A673 (cell line): ENCODE measurements at regions not wholly inside any gene's neighbourhood (a gene's known extent, or its start where the extent isn't known, plus 50 kb on each side); places are given as distances from the start of the nearest gene placed in this dataset.

Experiments used
- BruUV-seq: library from RNA; stranded (reverse); fragments of 400-500 nt; replicated peaks from 2 replicates; lab custom pipeline; 2021; lab: Mats Ljungman, UMichigan
- CTCF ChIA-PET: fragments of 300-600 bp; sonication (Branson Sonifier 250); formaldehyde crosslinking; loops from one replicate; lab custom pipeline; 2022; ENCODE audit warnings: antibody characterized with exemption; lab: Charles Lee
- POLR2A ChIA-PET: fragments of 300-600 bp; sonication (Branson Sonifier 250); formaldehyde crosslinking; loops from one replicate; lab custom pipeline; 2022; ENCODE audit warnings: antibody characterized with exemption; ENCODE audit not compliant: low non-redundant PET; lab: Charles Lee
- DNase-seq: peaks from one replicate; pipeline ENCODE4 v3.0.0-alpha.2; 2015; ENCODE audit warnings: low spot score
- H3K27ac ChIP-seq: fragments of 200-600 bp; sonication (generic); 2 replicates; pipeline ENCODE4 v1.5.1; 2016; ENCODE audit warnings: mixed run types, low read depth, mild to moderate bottlenecking, mixed read lengths, antibody characterized with exemption, low read length; ENCODE audit not compliant: poor library complexity, severe bottlenecking
- H3K27me3 ChIP-seq: fragments of 200-600 bp; sonication (generic); replicated peaks from 2 replicates; pipeline ENCODE4 v1.6.1; 2017; ENCODE audit warnings: mixed run types, low read depth, mild to moderate bottlenecking, mixed read lengths, antibody characterized with exemption, low read length; ENCODE audit not compliant: insufficient read depth, poor library complexity
- H3K36me3 ChIP-seq: fragments of 200-600 bp; sonication (generic); 2 replicates; pipeline ENCODE4 v1.6.1; 2016; ENCODE audit warnings: mixed run types, mild to moderate bottlenecking, mixed read lengths, antibody characterized with exemption, low read length; ENCODE audit not compliant: insufficient read depth, poor library complexity, severe bottlenecking
- H3K4me1 ChIP-seq: fragments of 200-600 bp; sonication (generic); 2 replicates; pipeline ENCODE4 v1.6.1; 2017; ENCODE audit warnings: mixed run types, mild to moderate bottlenecking, mixed read lengths, antibody characterized with exemption, low read length; ENCODE audit not compliant: insufficient read depth, poor library complexity, severe bottlenecking
- H3K4me3 ChIP-seq: fragments of 200-600 bp; sonication (generic); 2 replicates; pipeline ENCODE4 v1.5.1; 2016; ENCODE audit warnings: low read depth, mixed run types, mild to moderate bottlenecking, mixed read lengths, low read length; ENCODE audit not compliant: poor library complexity, severe bottlenecking
- H3K9me3 ChIP-seq: fragments of 200-600 bp; sonication (generic); 2 replicates; pipeline ENCODE4 v1.6.1; 2016; ENCODE audit warnings: mixed run types, low read depth, mild to moderate bottlenecking, mixed read lengths, antibody characterized with exemption, low read length; ENCODE audit not compliant: poor library complexity, severe bottlenecking
- CTCF ChIP-seq: fragments of 300-800, 200-600 bp; sonication (generic); conservative IDR thresholded peaks from 2 replicates; pipeline ENCODE4 v1.5.1; 2017; ENCODE audit warnings: low read depth, mild to moderate bottlenecking, antibody characterized with exemption, low read length, moderate library complexity, mixed read lengths
- EZH2 ChIP-seq: fragments of 200-600 bp; sonication (generic); IDR thresholded peaks from 2 replicates; pipeline ENCODE4 v1.6.1; 2017; ENCODE audit warnings: borderline replicate concordance, low read depth, mild to moderate bottlenecking, mixed read lengths, antibody characterized with exemption, low read length; ENCODE audit not compliant: poor library complexity, severe bottlenecking
- intact Hi-C: fragments of 100-400 bp; cut with micrococcal nuclease; formaldehyde crosslinking; loops from one replicate; pipeline ENCODE4 v1.10.0; 2022; ENCODE audit not compliant: unreplicated experiment

- ChIA-PET POLR2A (no interaction called here), CTCF (no interaction called here)
- Histone ChIP-seq H3K27me3 (no peaks in the 10 kb centered on the region), H3K9me3 (no peaks in the 10 kb centered on the region), H3K4me3 (no peak overlapping the region), H3K4me1 (no peaks in the 10 kb centered on the region), H3K36me3 (no peaks in the 10 kb centered on the region), H3K27ac (no peak overlapping the region)
- intact Hi-C loops, result no loop called here
- no TSS peak for BruUV-seq
- TF ChIP-seq EZH2 (no peak), CTCF (no peak)
- no peak for DNase-seq
Measured at GRCh38 chr2:16117021-16117700, 176.8 kb downstream of the MYCN start.

GRCh38 chr2:16115881-16116830 lies 175.8 kb downstream of the MYCN start:
- Histone ChIP-seq H3K4me1 (no peaks in the 10 kb centered on the region), H3K27ac (no peak overlapping the region), H3K4me3 (no peak overlapping the region), H3K36me3 (no peaks in the 10 kb centered on the region), H3K27me3 (no peaks in the 10 kb centered on the region), H3K9me3 (no peaks in the 10 kb centered on the region)
- intact Hi-C loops, result no loop called here
- ChIA-PET POLR2A (no interaction called here), CTCF (no interaction called here)
- TF ChIP-seq CTCF, result no peak
- no peak for TF ChIP-seq EZH2
- DNase-seq, result no peak
- BruUV-seq, result no TSS peak

DNA sequence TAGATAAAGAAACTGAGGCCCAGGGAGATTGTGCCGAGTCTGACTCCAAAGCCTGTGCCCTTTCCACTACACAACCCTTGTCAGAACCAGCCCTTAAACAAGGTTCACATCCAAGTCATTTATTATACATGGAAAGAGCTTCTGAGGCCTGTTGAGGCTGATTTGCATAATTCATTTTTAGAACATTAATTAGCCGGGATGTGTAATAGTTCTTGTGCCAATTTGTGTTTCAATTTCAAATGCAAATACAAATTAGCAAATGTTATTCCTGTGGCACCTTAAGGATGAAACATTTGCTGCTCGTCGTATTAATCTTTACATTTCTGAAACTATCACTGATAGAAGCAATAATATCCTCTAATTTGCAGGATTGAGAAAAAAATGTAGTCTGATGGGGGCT lies 174.9 kb downstream of the MYCN start:
- H3K27ac ChIP-seq, result no peak overlapping the region
- H3K9me3 ChIP-seq, result no peaks in the 10 kb centered on the region
- no peaks in the 10 kb centered on the region for H3K4me1 ChIP-seq
- ChIA-PET POLR2A (no interaction called here), CTCF (no interaction called here)
- H3K27me3 ChIP-seq, result no peaks in the 10 kb centered on the region
- intact Hi-C loops, result no loop called here
- H3K4me3 ChIP-seq, result no peak overlapping the region
- TF ChIP-seq EZH2 (no peak), CTCF (no peak)
- H3K36me3 ChIP-seq, result no peaks in the 10 kb centered on the region
- no peak for DNase-seq
- BruUV-seq, result no TSS peak
